Skeletal muscle satellite cell (primary cell): ENCODE measurements at regions not wholly inside any gene's neighbourhood (a gene's known extent, or its start where the extent isn't known, plus 50 kb on each side); places are given as distances from the start of the nearest gene placed in this dataset.
"Not testable (repeated sequence)": the region's sequence is repeated elsewhere in the genome, so short reads cannot be mapped to it uniquely, and the experiment has no call there.

Experiments used
- H3K27me3 ChIP-seq: 2 replicates; pipeline ENCODE4 v1.7.0; 2013; ENCODE audit warnings: low read length; ENCODE audit not compliant: control insufficient read depth, insufficient read depth
- H3K36me3 ChIP-seq: 2 replicates; pipeline ENCODE4 v1.7.0; 2013; ENCODE audit warnings: mild to moderate bottlenecking, control low read depth, low read length; ENCODE audit not compliant: insufficient read depth
- H3K4me1 ChIP-seq: 2 replicates; pipeline ENCODE4 v1.7.0; 2013; ENCODE audit warnings: low read length; ENCODE audit not compliant: control insufficient read depth, insufficient read depth
- H3K4me2 ChIP-seq: 2 replicates; pipeline ENCODE4 v1.7.0; 2013; ENCODE audit warnings: mild to moderate bottlenecking, low read length
- H3K4me3 ChIP-seq: 2 replicates; pipeline ENCODE4 v1.7.0; 2013; ENCODE audit warnings: low read length
- H3K9ac ChIP-seq: 2 replicates; pipeline ENCODE4 v1.7.0; 2013; ENCODE audit warnings: mild to moderate bottlenecking, low read depth, low read length, moderate library complexity
- H3K9me3 ChIP-seq: replicated peaks from 2 replicates; pipeline ENCODE4 v1.7.0; 2013; ENCODE audit warnings: mild to moderate bottlenecking, control low read depth, low read length

- H3K27me3 ChIP-seq = peaks cover under 1% of the 10 kb centered on the region
- H3K4me2 ChIP-seq = no peak overlapping the region
- H3K9me3 ChIP-seq = no peaks in the 10 kb centered on the region
- H3K9ac ChIP-seq = no peak overlapping the region
- no peaks in the 10 kb centered on the region for H3K4me1 ChIP-seq
- H3K36me3 ChIP-seq = no peaks in the 10 kb centered on the region
- no peak overlapping the region for H3K4me3 ChIP-seq
These were observed 60.8 kb downstream of the COPRS start for GRCh38 chr17:31798205-31798724.

GRCh38 chr17:31795941-31796340, 63.1 kb downstream of the COPRS start:
- not testable (repeated sequence) for H3K36me3 ChIP-seq, H3K9ac ChIP-seq, H3K27me3 ChIP-seq, H3K9me3 ChIP-seq, H3K4me3 ChIP-seq, H3K4me1 ChIP-seq, H3K4me2 ChIP-seq

DNA sequence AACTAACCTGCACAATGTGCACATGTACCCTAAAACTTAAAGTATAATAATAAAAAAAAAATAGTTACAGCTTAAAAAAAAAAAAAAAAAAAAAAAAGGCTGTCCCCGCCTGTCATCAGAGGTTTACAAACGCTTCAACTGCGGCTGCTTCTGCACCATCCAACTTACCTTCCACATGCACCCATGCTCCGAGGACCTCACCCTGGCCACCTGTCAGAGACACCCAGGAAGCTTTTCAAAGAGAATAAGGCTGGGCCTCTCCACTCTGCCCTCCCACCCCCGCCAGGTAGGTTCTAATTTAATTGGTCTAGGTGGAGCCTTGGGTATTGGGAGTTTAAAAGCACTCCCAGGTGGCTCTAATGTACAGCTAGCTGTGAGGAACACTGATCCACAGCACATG, 64.9 kb downstream of the COPRS start:
- Histone ChIP-seq H3K9ac (no peak overlapping the region), H3K27me3 (peaks cover 2% of the 10 kb centered on the region), H3K4me1 (no peaks in the 10 kb centered on the region), H3K4me2 (no peak overlapping the region), H3K36me3 (no peaks in the 10 kb centered on the region), H3K4me3 (no peak overlapping the region), H3K9me3 (no peaks in the 10 kb centered on the region)

DNA sequence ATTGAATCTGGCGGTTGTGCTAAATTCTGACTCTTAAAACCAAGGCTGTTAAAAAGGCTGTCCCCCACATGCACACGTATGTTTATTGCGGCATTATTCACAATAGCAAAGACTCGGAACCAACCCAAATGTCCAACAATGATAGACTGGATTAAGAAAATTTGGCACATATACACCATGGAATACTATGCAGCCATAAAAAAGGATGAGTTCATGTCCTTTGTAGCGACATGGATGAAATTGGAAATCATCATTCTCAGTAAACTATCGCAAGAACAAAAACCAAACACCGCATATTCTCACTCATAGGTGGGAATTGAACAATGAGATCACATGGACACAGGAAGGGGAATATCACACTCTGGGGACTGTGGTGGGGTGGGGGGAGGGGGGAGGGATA, 65.4 kb downstream of the COPRS start:
- not testable (repeated sequence) for H3K9me3 ChIP-seq

DNA sequence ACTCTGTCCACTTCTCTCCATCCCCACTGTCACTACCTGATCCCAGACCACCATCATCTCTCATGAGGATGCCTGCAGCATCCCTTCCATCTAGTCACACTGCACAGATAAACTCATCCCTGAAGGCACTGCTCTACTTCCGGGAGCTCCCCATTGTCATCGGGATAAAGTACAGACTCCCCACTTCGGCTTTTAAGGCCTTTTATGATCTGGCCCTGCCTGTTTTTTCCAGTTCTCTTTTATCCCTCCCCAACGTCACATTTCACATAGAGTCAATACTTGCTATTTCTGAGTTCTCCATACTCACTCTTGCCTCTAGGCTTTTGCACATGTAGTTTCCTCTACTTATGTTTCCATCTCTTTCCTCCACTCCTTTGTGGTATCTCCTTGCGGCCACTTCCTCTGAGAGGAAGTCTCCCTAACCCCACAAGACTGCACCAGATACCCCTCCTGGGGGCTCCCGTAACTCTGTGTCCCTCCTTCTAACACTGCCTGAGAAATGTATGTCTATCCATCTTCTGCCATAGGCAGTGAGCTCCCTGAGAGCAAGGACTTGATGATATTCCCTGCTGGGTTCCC, 66.9 kb downstream of the COPRS start:
- Histone ChIP-seq H3K4me2 (no peak overlapping the region), H3K4me1 (peaks cover 12% of the 10 kb centered on the region), H3K36me3 (no peaks in the 10 kb centered on the region), H3K27me3 (peaks cover 2% of the 10 kb centered on the region), H3K9me3 (no peaks in the 10 kb centered on the region), H3K9ac (no peak overlapping the region), H3K4me3 (no peak overlapping the region)

More for the DNA sequence above, 65.4 kb downstream of the COPRS start:
- not testable (repeated sequence) for H3K4me1 ChIP-seq, H3K4me2 ChIP-seq, H3K36me3 ChIP-seq, H3K9ac ChIP-seq, H3K4me3 ChIP-seq, H3K27me3 ChIP-seq

- Histone ChIP-seq H3K4me1 (peaks cover 12% of the 10 kb centered on the region), H3K9me3 (no peaks in the 10 kb centered on the region), H3K9ac (no peak overlapping the region), H3K27me3 (peaks cover 2% of the 10 kb centered on the region), H3K4me3 (no peak overlapping the region), H3K4me2 (no peak overlapping the region), H3K36me3 (no peaks in the 10 kb centered on the region)
These were observed 69.1 kb downstream of the COPRS start for GRCh38 chr17:31789707-31790505.

DNA sequence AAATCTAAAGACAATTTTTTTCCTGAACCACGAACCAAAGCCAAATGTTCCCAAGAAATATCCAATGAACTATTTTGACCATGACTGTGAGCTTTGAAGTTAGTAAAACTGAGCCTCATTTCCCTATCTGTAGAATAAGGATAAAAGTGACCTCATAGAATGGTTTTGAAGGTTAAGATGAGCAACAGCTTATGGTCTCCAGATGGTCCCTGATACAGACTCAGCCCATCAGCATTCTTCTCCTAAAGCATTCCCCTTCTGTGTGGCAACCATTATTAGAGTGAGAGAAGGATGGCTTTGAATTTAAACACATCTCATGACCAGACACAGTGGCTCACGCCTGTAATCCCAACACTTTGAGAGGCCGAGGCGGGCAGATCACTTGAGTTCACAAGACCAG, 70.1 kb downstream of the COPRS start:
- Histone ChIP-seq H3K9me3 (no peaks in the 10 kb centered on the region), H3K27me3 (peaks cover 2% of the 10 kb centered on the region), H3K36me3 (no peaks in the 10 kb centered on the region), H3K4me3 (no peak overlapping the region), H3K9ac (no peak overlapping the region), H3K4me2 (no peak overlapping the region), H3K4me1 (peaks cover 12% of the 10 kb centered on the region)

- Histone ChIP-seq H3K36me3 (no peaks in the 10 kb centered on the region), H3K4me2 (no peak overlapping the region), H3K4me3 (no peak overlapping the region), H3K9me3 (no peaks in the 10 kb centered on the region), H3K27me3 (peaks cover 2% of the 10 kb centered on the region), H3K9ac (no peak overlapping the region), H3K4me1 (peaks cover 12% of the 10 kb centered on the region)
These were observed 70.5 kb downstream of the COPRS start for GRCh38 chr17:31788571-31788946.

DNA sequence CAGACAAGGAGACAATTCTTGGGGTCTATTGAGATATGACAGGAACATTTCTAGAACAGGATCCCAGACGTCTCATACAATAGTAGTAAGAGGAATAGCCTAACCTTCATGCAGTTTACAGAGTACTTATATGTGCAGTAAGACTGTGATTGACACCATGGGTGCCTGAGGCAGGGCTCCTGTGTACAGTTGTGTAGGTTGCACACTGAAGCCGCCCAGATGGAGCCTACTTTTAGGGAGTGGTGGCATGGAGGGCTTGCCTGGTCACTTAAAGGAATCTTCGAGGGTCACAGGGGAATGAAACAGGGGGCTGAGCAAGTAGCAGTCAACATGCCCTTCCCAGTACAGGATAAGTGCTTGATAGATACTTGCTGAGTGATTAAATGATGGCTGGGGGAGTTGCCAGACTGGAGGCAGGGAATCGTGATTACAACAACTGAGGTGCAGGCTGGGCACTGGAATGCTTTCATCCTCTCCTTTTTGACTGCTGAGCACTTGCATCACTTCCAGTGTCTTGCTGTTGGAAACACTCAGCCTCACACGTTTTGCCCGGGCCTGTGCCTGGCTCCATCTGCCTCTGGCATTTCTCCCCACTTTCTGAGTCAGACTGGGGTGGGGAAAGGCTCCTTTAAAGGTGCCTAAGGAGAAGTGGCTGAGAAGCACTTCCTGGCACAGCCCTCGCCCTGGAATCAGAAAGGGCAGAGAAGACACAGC, 71.0 kb downstream of the COPRS start:
- Histone ChIP-seq H3K9ac (no peak overlapping the region), H3K9me3 (no peaks in the 10 kb centered on the region), H3K27me3 (no peaks in the 10 kb centered on the region), H3K4me2 (no peak overlapping the region), H3K4me1 (peaks cover 12% of the 10 kb centered on the region), H3K4me3 (no peak overlapping the region), H3K36me3 (no peaks in the 10 kb centered on the region)

DNA sequence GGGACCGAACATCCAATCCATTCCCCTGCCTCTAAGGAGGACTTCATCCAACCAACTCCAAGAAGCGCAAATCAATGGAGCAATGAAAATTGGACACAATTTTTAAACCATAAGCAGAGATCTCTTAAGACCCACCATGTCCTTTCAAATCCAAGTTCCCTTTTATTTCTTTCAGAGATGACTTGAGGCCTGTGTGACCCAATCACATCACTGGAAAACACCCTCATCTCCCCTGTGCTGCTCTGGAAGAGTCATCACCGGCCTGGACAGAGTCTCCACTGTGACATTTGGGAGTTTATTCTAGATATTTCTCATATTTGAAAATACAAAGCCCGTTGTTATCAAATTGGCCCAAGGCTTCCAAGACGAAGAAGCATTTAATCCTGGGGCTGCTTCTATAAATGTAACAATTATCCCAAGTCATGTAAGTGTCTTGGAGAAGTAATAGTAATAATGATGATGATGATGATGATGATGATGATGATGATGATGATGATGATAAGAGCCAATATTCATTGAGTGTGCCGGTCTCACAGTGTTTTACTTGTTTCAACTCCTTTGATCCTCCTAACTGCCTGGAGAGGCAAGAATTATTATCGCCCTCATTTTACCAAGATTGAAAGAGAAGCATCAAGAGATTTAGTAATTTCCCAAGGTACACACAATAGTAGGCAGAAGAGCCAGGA, 72.1 kb downstream of the COPRS start:
- no peak overlapping the region for H3K4me2 ChIP-seq
- no peaks in the 10 kb centered on the region for H3K36me3 ChIP-seq
- peaks cover 12% of the 10 kb centered on the region for H3K4me1 ChIP-seq
- H3K4me3 ChIP-seq = no peak overlapping the region
- H3K9me3 ChIP-seq = no peaks in the 10 kb centered on the region
- H3K9ac ChIP-seq = no peak overlapping the region
- no peaks in the 10 kb centered on the region for H3K27me3 ChIP-seq

GRCh38 chr17:31780483-31780882, 78.6 kb downstream of the COPRS start:
- H3K9ac ChIP-seq = no peak overlapping the region
- H3K27me3 ChIP-seq = no peaks in the 10 kb centered on the region
- no peaks in the 10 kb centered on the region for H3K9me3 ChIP-seq
- H3K4me3 ChIP-seq = no peak overlapping the region
- H3K4me1 ChIP-seq = no peaks in the 10 kb centered on the region
- H3K36me3 ChIP-seq = no peaks in the 10 kb centered on the region
- no peak overlapping the region for H3K4me2 ChIP-seq
